Ectodermal cell (in vitro differentiated cells): ENCODE measurements at regions not wholly inside any gene's neighbourhood (a gene's known extent, or its start where the extent isn't known, plus 50 kb on each side); places are given as distances from the start of the nearest gene placed in this dataset.

Experiments used
- H3K27ac ChIP-seq: 2 replicates; pipeline ENCODE4 v1.7.0; 2013; ENCODE audit warnings: mild to moderate bottlenecking, low read depth, low read length; ENCODE audit not compliant: insufficient read depth, poor library complexity, severe bottlenecking
- H3K27me3 ChIP-seq: 2 replicates; pipeline ENCODE4 v1.7.0; 2013; ENCODE audit warnings: mild to moderate bottlenecking, low read length; ENCODE audit not compliant: insufficient read depth, control insufficient read depth, poor library complexity, severe bottlenecking
- H3K36me3 ChIP-seq: one replicate; pipeline ENCODE4 v1.7.0; 2013; ENCODE audit warnings: low read length; ENCODE audit not compliant: control insufficient read depth, insufficient read depth
- H3K4me1 ChIP-seq: one replicate; pipeline ENCODE4 v1.7.0; 2013; ENCODE audit warnings: low read length; ENCODE audit not compliant: control insufficient read depth, insufficient read depth
- H3K4me3 ChIP-seq: 2 replicates; pipeline ENCODE4 v1.7.0; 2013; ENCODE audit warnings: low read depth, low read length, control low read depth; ENCODE audit not compliant: insufficient read depth
- H3K9me3 ChIP-seq: 2 replicates; pipeline ENCODE4 v1.7.0; 2013; ENCODE audit warnings: mild to moderate bottlenecking, low read length, moderate library complexity; ENCODE audit not compliant: control insufficient read depth
- WGBS, 2 experiments: methylation state at CpG; one replicate each; pipeline ENCODE4 v1.1.7; 2013; ENCODE audit warnings: missing lambda C conversion rate in 2 of 2; 5-methylcytosine and 5-hydroxymethylcytosine counted together

DNA sequence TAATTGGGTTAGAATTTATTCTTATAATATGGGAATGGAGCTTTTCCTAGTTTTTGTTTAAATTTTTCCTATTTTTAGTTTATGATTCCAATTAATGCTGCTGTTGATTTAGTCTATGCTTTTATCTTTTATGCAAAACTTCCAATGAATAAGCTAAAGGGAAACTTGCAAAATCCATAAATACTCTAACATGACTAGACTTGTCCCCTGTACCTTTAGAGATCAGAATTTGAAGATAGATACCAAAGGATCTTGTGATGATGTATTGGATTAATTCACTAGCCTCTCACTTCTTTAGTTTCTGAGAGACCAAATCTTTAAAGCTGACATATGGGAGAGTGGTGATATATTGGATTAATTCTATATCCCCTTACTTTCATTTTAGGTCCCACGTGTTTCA lies 306.6 kb upstream of the PRMT6 start:
- WGBS, 2 experiments, result 83 to 93% methylated on average over 1 of the region's 1 CpG
- Histone ChIP-seq H3K4me1 (peaks cover 14% of the 10 kb centered on the region), H3K27me3 (no peaks in the 10 kb centered on the region)

DNA sequence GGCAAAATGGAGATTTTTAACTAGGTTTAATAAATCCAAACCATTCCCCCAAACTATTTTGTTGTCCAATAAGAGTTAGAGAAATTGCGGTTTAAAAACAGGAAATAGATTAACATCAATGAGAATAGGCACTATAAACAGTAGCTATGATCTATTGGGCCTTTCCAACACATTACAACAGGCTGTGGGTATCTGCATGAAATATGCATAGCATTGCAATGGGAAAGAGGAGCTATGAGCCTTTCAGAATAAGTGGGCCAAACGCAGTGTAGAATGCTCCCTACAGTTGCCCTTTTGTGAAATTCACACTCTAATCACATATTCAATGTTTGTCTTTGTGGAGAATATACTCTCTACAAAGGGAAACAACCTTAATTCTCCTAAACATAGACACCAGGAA lies 305.5 kb upstream of the PRMT6 start:
- Histone ChIP-seq H3K9me3 (no peaks in the 10 kb centered on the region), H3K27ac (no peak overlapping the region), H3K4me3 (no peak overlapping the region), H3K27me3 (no peaks in the 10 kb centered on the region), H3K4me1 (peaks cover 9% of the 10 kb centered on the region), H3K36me3 (no peaks in the 10 kb centered on the region)
- WGBS, 2 experiments, result 79% methylated on average over 2 of the region's 2 CpGs; no CpG with 5 or more reads in 1 of the 2 experiments

More for the DNA sequence above, 306.6 kb upstream of the PRMT6 start:
- Histone ChIP-seq H3K9me3 (no peaks in the 10 kb centered on the region), H3K36me3 (no peaks in the 10 kb centered on the region), H3K4me3 (no peak overlapping the region), H3K27ac (no peak overlapping the region)

DNA sequence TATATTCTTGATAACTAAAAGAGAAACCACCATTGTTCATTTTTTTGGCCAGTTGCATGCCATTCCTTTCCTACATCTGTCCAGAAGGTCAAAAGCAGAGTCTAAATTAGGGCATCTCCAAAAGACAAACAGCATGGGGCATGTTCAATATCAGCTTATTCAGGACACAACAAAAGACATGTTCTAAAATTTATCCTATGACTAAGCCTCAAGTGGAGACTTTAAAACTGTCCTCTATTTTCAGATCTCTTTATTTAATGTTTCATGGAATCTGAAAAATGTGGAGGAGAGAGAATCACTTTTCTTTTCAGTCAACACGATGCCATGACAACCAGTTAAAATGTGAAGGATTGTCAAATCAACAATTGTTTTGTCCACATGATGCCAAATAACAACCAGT lies 303.4 kb upstream of the PRMT6 start:
- Histone ChIP-seq H3K36me3 (no peaks in the 10 kb centered on the region), H3K27me3 (no peaks in the 10 kb centered on the region), H3K27ac (no peak overlapping the region), H3K4me1 (no peaks in the 10 kb centered on the region), H3K4me3 (no peak overlapping the region), H3K9me3 (no peaks in the 10 kb centered on the region)
- WGBS, 2 experiments, result 94 to 100% methylated on average over 1 of the region's 1 CpG

DNA sequence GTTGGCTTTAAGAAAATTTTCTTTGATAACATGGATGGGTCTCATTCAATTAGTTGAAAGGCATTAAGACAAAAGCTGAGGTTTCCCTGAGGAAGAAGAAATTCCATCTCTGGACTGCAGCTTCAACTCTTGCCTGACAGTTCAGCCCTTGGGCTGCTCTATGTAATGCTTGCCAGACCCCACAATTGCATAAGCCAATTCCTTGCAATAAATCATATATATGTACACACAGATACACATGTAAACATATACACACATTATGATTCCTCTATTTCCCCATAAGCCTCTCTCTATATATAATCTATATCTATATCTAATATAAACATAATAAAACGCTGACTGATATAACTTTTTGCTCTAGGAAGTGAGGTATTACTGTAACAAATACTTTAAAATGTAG lies 301.5 kb upstream of the PRMT6 start:
- no peaks in the 10 kb centered on the region for H3K27me3 ChIP-seq
- 100% methylated on average over 1 of the region's 1 CpG; no CpG with 5 or more reads in 1 of the 2 experiments for WGBS, 2 experiments
- H3K4me1 ChIP-seq, result no peaks in the 10 kb centered on the region
- no peak overlapping the region for H3K27ac ChIP-seq
- no peaks in the 10 kb centered on the region for H3K9me3 ChIP-seq
- no peak overlapping the region for H3K4me3 ChIP-seq
- no peaks in the 10 kb centered on the region for H3K36me3 ChIP-seq

DNA sequence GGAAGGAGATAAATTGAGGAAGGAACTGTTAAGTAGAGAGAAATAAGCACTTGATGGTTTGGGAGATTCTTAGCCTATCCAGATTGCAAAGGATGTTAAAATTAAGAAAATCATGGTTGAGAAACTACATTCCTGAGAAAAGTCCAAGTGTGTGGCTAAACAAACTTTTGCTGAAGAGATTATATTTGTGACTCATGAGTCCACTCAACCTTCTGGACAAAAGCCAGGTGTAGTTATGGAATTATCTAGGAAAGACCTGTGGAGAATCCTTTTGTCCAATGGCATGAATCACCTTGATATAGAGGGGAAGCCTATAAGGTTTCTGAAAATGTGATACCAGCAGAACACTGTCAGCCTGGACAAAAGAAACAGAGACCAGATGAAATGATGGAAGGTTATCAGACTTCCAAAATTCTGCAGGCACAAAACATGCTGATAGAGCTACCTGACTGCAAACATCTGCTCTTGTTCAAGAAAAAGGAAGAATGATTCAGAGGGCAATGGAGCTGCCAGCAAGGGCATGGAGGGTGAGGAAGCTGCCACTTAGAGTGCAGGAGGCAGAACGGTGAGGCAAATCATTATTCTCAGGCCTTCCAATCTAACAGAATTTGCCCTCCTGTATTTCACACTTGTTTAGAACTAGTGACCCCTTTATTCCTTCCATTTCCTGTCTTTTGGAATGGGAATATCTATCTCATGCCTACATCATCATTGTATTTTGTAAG lies 300.6 kb upstream of the PRMT6 start:
- no peaks in the 10 kb centered on the region for H3K36me3 ChIP-seq
- H3K9me3 ChIP-seq, result no peaks in the 10 kb centered on the region
- 88 to 92% methylated on average over 1 of the region's 1 CpG for WGBS, 2 experiments

DNA sequence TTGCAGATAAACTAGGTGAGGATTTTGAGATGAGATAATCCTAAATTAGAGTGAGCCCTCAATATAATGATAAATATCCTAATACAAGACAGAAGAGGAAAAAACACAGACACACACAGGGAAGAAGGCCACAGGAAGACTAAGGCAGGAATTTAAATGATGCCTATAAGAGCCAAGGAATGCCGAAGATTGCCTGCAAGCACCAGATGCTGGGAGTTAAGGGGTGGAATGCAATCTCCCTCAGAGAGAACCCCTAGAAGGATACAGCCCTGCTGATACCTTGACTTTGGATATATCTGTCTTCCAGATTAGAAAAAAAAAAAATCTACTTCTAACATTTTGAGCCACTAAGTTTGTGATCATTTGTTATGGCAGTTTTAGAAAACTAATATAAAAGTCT lies 299.7 kb upstream of the PRMT6 start:
- H3K4me3 ChIP-seq, result no peak overlapping the region
- H3K4me1 ChIP-seq, result no peaks in the 10 kb centered on the region
- H3K36me3 ChIP-seq, result no peaks in the 10 kb centered on the region
- H3K27ac ChIP-seq, result no peak overlapping the region
- WGBS, 2 experiments, result 75 to 79% methylated on average over 1 of the region's 1 CpG
- H3K27me3 ChIP-seq, result no peaks in the 10 kb centered on the region
- no peaks in the 10 kb centered on the region for H3K9me3 ChIP-seq

More for the DNA sequence above, 300.6 kb upstream of the PRMT6 start:
- no peaks in the 10 kb centered on the region for H3K27me3 ChIP-seq
- no peak overlapping the region for H3K4me3 ChIP-seq
- no peaks in the 10 kb centered on the region for H3K4me1 ChIP-seq
- no peak overlapping the region for H3K27ac ChIP-seq

DNA sequence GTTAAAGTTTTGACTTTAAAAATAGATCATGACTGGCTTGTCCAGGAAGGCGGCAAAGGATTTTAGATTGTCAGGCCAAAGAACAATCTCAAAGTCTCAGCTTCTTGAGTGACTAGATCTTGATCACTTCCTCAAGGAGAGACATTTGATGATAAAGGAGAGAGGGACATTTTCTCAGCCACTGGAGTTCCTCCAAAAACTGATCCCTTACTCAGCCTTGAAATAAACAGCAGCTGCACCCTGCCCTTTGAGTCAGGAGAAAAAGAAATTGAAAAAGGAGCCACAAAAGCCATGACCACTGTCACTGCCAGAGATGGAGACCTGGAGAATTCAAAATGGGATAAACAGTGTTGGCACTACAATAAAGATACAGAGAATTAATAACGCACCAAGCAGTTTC lies 288.4 kb upstream of the PRMT6 start:
- no peaks in the 10 kb centered on the region for H3K9me3 ChIP-seq
- WGBS, 2 experiments, result 94 to 96% methylated on average over 1 to 2 of the region's 2 CpGs
- no peaks in the 10 kb centered on the region for H3K36me3 ChIP-seq
- no peaks in the 10 kb centered on the region for H3K4me1 ChIP-seq
- no peaks in the 10 kb centered on the region for H3K27me3 ChIP-seq
- H3K4me3 ChIP-seq, result no peak overlapping the region
- no peak overlapping the region for H3K27ac ChIP-seq

DNA sequence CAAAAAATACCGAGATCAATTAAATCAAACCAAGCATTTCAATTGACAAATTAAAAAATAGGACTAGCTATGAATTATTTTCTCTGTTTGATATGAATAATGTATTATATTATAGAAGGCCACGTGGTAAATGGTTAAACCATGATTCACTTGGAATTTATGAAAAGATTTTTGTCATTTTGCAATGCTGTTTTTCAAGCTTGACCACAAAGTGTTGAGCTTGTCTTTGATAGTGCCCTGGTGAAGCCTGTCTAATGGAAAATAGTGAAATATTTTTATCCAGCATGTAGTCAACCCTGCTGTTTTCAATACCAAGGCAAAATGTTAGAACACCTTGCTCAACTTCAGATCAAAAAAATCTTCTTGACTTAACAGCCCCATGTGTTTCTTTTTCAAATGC lies 288.0 kb upstream of the PRMT6 start:
- H3K27me3 ChIP-seq, result no peaks in the 10 kb centered on the region
- H3K36me3 ChIP-seq, result no peaks in the 10 kb centered on the region
- H3K9me3 ChIP-seq, result no peaks in the 10 kb centered on the region
- no peak overlapping the region for H3K27ac ChIP-seq
- 84 to 100% methylated on average over 1 to 2 of the region's 2 CpGs for WGBS, 2 experiments
- no peaks in the 10 kb centered on the region for H3K4me1 ChIP-seq
- H3K4me3 ChIP-seq, result no peak overlapping the region

DNA sequence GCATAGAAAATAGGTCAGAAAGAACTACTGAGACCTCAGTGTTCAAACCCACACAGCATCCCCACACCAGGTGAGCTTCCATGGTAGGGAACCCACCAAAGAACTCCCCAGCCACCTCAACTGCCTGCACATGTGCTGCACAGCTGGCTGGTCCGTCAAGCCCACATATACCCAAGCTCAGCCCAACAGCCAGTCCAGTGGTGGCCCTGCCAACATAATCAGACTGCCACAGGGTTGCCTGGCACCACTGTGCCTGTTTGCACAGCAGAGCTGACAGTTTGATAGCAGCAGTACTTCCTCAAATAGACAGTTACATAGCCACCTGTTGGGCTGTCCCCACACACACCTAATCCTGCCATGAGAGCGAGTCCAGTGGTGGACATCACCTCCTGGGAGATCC lies 283.3 kb upstream of the PRMT6 start:
- no peaks in the 10 kb centered on the region for H3K36me3 ChIP-seq
- H3K27ac ChIP-seq, result no peak overlapping the region
- H3K27me3 ChIP-seq, result no peaks in the 10 kb centered on the region
- H3K4me1 ChIP-seq, result no peaks in the 10 kb centered on the region
- no peaks in the 10 kb centered on the region for H3K9me3 ChIP-seq
- WGBS, 2 experiments, result 94 to 96% methylated on average over 2 of the region's 2 CpGs
- no peak overlapping the region for H3K4me3 ChIP-seq

DNA sequence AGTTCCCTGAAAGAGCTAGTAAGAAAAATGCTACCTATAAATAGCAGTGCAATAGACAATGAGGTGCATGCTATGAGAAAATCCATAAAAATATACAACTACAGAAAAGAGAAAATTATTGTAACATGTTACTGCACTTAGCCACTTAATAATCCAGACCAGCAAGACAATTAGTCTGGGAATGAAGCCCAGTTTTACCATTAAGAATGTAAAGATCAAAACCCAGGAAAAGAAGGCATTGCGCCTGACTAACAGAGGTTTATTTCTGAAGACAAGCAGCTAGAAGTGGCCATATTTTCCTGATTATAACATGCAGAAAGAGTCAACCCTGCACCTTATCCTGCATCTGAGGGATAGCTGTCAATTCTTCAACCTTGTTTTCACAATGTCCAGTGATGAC lies 276.4 kb upstream of the PRMT6 start:
- no peaks in the 10 kb centered on the region for H3K27me3 ChIP-seq
- no peak overlapping the region for H3K27ac ChIP-seq
- WGBS, 2 experiments, result 94 to 95% methylated on average over 1 of the region's 1 CpG
- no peaks in the 10 kb centered on the region for H3K9me3 ChIP-seq
- H3K4me3 ChIP-seq, result no peak overlapping the region
- H3K4me1 ChIP-seq, result no peaks in the 10 kb centered on the region
- H3K36me3 ChIP-seq, result no peaks in the 10 kb centered on the region
